Epithelial cell of esophagus (primary cell): ENCODE measurements at regions not wholly inside any gene's neighbourhood (a gene's known extent, or its start where the extent isn't known, plus 50 kb on each side); places are given as distances from the start of the nearest gene placed in this dataset.
A peak's percentile ranks its signal among the peaks of the same experiment; 100 is the strongest.

ENCODE experiments used
- DNase-seq: peaks from one replicate; pipeline ENCODE4 v3.0.0; 2010; ENCODE audit warnings: low read depth
- H3K4me3 ChIP-seq: 2 replicates; pipeline ENCODE4 v1.5.1; 2011; ENCODE audit warnings: mild to moderate bottlenecking, low read length, control low read depth
- CTCF ChIP-seq: IDR thresholded peaks from 2 replicates; pipeline ENCODE4 v1.5.1; 2011; ENCODE audit warnings: low read depth, mild to moderate bottlenecking, low read length, control low read depth, inconsistent platforms; ENCODE audit not compliant: insufficient read depth; ENCODE audit errors: missing control alignments

- no peak for DNase-seq
- TF ChIP-seq CTCF = no peak
- no peak overlapping the region for H3K4me3 ChIP-seq
Observed at GRCh38 chr2:145818890-145819504, 1299.1 kb upstream of the ZEB2 start.

GRCh38 chr2:145815933-145816332 lies 1296.0 kb upstream of the ZEB2 start:
- DNase-seq = no peak
- no peak for TF ChIP-seq CTCF
- no peak overlapping the region for H3K4me3 ChIP-seq

- no peak for TF ChIP-seq CTCF
- DNase-seq = no peak
- H3K4me3 ChIP-seq = no peak overlapping the region
Observed at GRCh38 chr2:145813481-145813880, 1293.6 kb upstream of the ZEB2 start.

GRCh38 chr2:145812165-145812554 lies 1292.2 kb upstream of the ZEB2 start:
- H3K4me3 ChIP-seq = no peak overlapping the region
- TF ChIP-seq CTCF = no peak

GRCh38 chr2:145811276-145812164 lies 1291.6 kb upstream of the ZEB2 start:
- no peak for TF ChIP-seq CTCF
- no peak for DNase-seq
- H3K4me3 ChIP-seq = no peak overlapping the region

More at GRCh38 chr2:145812165-145812554, 1292.2 kb upstream of the ZEB2 start:
- no peak for DNase-seq

GRCh38 chr2:145807968-145808367 lies 1288.0 kb upstream of the ZEB2 start:
- peak; percentile 32 for DNase-seq
- H3K4me3 ChIP-seq = no peak overlapping the region
- no peak for TF ChIP-seq CTCF

GRCh38 chr2:145807554-145807953 lies 1287.6 kb upstream of the ZEB2 start:
- DNase-seq = peak; percentile 25
- no peak overlapping the region for H3K4me3 ChIP-seq
- TF ChIP-seq CTCF = no peak
